UCSD-AML1 (cell line): ENCODE measurements at regions not wholly inside any gene's neighbourhood (a gene's known extent, or its start where the extent isn't known, plus 50 kb on each side); places are given as distances from the start of the nearest gene placed in this dataset.

Experiments used
- DNase-seq: peaks from one replicate; lab custom pipeline; 2025; ENCODE audit not compliant: unreplicated experiment; lab: John Stamatoyannopoulos, UW

DNA sequence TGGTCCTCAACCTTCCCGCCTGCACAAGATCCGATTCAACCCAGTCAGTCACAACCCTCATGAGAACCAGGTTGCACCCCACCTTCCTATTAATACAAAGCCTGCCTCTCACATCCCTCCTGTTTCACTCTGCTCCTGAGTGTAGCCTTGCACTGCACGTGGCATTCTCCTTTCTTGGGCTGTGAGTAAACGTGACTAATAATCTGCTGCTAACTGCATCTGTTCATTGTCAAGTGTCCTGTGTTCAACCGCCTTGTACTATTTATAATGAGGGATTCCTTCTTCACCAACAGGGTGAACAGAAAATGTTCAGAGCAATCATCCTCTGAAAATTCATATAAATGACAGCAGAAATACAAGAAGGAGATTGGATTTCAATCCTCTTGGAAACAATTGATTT, 1608.2 kb downstream of the SLITRK5 start:
- DNase-seq: peak; percentile 2

DNA sequence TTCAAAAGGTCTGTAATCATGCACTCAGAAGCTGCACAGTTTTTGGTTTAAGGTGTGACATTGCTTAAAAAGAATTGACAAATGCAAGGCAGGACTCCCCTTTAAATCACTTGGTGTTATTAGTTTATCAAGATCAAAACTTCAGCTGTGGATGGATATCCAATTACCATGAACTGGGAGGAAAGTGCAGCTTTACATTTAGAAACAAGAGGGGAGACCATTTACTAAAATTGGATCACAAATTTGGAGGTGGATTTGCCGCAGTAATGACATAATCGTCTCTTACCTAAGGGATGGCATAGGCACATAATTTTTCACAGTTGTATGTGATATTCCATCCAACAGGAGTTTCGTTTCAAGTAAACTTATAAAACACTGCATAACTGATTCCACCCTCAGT, 1610.2 kb downstream of the SLITRK5 start:
- no peak for DNase-seq

DNA sequence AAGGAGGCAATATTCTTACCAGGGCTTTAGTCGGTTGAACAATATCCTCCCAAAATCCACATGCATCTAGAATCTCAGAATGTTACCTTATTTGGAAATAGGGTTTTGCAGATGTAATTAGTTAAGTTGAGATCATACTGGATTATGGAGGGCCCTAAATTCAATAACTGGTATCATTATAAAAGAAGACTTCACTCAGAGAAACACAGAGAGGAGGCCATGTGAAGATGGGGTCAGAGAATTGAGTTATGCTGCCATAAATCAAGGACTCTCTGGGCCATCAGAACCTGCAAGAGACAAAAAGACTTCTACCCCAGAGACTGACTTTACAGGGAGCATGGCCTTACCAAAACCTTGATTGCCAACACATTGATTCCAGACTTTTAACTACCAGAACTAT, 1611.1 kb downstream of the SLITRK5 start:
- DNase-seq: no peak

DNA sequence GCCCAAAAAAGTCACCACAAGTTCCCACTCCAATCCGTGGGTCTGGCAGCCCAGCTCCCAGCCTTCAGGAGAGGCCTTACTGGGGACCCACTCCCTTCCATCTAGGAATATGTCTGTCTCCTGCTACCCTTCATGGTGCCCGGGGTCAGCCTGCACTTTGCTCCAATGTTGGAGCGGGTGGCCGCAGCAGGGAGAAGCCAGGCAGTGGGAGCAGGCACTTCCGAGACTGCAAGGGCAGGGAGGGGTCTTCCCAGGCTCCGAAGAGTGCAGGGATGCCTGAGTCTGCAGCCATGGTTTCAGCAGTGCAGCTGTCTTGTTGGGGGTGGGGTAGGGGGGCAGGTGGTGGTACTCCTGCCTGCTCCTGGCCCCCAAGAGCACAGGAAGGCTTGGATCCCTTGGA, 1616.2 kb downstream of the SLITRK5 start:
- DNase-seq: no peak

DNA sequence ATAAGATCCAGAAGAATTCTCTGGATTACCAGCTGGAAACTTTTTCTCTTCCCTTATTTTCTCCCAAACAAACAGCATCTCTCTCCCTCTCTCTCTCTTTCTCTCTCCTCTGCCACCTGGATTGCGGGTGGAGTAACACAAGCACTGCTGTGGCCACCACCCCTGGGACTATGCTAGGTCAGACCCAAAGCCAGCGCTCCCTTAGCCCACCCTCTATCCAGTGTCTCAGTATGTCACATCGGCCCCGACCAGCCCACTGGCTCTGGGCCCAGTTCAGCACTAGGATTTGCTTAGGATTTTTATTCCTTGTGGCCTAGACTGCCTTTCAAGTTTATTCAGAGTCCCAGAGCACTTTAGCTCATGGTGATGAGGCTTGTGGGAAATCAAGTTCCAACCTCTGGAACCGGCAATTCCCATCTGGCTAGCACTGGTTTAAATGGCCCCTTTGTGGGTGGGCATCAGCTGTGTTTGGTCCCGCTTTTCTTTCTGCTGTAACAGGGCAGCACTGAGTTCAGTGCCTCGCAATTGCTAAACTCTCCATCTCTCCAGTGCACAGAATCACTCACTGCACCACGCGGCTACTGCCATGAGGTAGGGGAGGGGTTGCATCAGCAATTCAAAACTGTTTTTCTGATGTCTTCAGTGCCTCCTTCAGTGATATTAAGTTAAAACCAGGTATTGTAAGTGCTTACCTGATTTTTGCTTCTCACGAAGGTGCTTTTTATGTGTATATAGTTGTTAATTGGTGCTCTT, 1623.1 kb downstream of the SLITRK5 start:
- no peak for DNase-seq

DNA sequence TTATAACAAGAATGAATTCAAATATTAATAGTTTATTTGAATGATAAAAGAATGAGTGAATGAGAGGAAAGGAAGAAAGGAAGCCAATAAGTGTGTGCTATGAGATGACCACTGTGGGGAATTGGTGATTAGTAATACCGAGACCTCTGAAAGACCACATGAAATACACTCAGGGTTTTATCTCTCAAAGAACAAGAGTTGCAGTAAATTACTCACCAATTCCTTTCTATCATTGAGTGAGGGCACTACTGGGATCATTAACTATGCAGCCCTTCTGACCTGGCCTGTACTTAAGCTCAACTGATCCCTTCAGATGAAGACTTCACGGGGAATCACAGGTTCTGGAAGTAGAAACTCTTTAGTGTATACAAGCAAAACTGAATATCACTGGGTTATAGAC, 1636.1 kb downstream of the SLITRK5 start:
- no peak for DNase-seq

DNA sequence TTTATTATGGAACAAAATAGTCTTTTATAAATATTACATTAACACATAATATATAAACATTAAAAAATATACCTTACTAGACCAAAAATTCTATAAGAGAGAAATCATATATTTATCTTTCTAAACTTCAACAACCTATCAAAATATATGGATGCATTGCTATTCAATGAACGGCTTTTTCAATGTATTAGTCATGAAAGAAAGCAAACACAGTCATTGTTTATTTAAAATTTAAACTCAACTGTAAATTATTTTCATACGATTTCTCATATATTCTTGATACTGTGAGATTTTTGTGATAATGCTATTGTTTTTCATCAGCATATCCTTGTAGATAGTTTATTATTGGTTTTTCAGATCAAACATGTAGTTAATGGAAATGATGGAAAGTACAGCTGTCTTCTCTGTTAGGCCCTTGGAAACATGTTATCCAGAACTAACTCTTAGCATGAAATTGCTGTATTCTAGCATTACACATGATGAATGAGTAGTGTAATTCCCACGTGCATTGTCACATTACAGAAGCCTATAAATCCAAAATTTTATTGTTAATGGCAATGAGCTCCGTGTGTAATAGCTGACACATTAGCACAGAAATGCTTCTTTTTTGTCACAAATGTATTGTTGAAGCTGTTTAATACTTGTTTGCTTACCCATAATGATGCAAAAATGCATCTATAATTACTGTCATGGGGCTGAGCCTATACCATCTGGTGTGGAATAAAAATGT, 1639.9 kb downstream of the SLITRK5 start:
- no peak for DNase-seq

DNA sequence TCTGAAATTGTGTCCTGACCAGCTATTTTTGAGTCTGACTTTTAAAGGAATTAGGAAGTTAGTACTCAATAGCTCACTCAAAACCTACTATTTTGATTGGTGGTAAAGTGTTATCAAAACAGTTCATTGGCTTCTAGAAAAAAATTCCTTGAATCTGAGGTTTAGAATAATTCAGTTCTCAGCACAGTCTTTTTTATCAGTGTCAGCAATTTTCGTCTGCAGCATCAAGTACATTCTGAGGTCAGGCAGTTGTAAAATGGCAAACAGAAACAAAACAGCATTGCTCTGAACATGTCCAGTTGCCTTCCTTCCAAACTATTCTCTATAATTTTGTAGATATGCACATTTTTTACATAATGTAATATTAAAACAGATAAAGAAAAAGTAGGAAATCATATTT, 1644.1 kb downstream of the SLITRK5 start:
- DNase-seq: no peak

DNA sequence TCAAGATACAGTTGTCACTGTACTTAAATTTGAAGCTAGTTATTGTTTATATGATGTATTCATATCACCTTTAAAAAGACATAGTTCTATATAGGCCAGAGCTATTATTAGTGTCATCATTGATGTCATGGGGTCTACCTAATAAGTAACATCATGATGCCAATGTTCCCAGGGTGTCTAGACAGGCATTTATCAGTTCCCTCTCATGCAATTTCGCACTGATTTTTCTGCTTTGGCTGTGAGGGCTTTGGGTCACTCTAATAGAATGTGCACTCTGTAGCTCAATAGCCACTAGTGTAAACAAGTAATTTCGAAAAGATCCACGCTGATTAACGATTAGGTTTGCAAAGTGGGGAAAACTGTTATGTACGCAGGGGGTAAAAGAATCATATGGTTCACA, 1651.3 kb downstream of the SLITRK5 start:
- no peak for DNase-seq

DNA sequence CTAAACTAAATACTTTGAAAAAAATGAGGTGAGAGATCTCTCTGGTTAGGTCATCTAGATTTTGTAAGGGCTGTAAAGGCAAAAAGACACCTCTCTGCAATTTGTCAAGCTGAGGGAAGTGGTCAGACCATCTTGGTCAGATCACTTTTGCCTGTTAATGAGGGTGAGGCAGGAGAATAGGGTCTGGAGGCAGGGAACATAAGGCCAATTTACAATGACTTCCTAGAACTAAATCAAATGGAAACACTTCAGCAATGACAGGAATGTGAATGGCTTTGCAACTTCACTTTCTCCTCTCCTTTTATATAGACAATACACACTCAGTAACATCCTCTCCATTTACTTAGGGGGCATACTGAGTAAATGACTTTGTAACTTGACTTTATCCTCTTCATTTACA, 1653.4 kb downstream of the SLITRK5 start:
- no peak for DNase-seq

DNA sequence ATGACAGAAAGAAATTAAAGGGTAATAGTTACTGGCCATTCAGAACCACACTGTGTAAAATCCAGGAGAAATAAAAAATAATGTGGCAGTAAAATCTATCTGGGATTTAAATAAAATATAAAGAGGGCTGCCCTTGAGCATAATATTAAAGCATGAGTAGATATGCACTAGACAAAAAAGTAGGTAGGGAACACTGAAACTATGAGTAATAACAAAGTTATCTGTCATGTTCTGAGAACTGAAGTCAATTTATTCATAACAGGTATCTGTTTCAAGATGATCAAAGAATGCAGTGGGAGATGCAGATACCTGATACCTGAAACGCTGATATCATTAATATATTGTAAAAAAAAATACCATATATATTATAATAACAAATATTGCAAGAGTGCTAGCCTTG, 1672.0 kb downstream of the SLITRK5 start:
- no peak for DNase-seq

DNA sequence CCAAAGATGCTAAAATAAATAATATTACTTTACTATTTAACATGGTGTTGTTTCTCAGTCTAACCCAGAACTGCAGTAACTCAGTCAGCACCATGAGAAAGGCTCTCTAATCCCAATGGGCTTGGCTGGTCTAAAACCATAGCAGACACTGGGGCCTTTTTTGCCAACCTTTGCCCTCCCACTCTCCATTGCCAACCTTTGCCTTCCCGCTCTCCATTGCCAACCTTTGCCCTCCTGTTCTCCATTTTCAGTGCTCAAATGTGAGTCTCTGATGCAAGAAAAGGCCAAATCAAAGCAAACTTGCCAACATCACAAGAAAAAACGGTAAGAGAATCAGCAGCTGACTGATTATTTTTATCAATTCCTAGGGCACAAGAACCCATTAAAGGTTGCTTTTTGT, 1681.2 kb downstream of the SLITRK5 start:
- no peak for DNase-seq

DNA sequence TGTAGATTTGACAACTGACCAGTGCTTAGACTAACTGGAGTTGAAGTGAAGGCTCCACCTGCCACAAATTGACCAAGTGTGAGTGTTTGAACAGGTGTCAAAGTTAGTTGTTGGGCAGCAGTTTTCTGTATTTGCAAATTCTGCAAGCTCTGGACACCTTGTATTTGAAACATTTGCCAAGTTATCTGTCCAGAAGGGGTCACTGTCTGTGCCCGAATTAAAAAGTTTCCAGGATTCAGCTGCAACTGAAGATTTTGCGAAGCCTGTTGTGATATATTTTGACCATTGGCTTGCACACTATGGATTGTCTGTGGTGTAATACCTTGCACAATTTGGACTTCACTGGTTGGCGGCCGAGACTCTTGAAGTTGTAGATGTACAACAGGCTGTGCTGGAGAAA, 1690.7 kb downstream of the SLITRK5 start:
- DNase-seq: no peak

DNA sequence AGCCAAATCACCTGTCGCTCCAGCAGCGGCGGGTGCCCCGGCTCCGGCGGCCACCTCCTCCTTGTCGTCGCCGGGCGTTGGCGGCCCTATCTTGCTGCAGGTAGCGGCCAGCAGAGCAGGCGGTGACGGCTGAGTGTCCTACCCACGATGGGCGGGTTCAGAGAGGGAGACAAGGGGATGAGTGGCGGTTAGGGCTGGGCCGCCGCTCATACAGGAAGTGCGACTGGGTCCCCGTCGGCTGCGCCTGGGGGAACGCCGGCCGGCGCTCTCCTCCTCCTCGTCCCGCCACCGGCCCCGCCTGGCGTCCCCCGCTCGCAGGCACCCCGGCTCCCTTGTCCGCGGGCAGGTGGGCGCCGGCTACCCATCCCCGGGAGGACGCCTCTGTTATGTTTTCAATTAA, 1692.0 kb downstream of the SLITRK5 start:
- no peak for DNase-seq

DNA sequence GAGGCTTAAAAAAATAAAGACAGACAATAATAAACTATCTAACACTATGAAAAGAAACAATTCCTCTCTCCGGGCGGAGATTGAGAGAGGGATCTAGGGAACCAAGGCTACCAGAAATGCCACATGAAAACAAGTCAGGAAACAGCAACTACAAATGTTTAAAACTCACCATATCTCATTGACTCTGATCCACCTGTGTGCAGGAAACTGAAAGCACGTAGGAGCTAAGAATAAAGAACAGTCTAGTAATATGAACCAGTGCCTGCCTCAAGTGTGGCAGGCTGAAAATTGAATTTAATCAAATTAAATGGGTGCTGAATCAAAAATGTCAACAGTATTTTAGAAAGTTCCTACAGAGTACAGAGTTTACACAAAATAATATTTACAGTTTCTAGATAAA, 1701.0 kb downstream of the SLITRK5 start:
- DNase-seq: no peak

DNA sequence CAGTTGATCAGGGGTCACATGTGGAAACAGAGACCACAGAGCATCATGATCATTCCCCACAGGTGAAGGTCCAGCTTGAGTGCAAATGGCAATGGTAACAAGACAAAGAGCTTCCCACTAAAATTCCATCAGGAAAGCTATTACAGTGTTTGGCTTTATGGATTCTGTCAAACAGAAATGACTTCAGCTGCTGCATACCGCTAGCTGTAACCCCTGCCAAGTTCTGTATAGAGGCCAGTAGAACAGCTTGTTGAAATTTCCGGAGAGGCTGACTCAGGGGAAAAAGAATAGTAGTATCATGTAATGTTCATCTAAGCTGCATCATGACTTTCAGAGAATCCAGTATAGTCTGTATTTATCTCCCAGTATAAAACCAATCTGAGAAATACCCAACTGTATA, 1704.7 kb downstream of the SLITRK5 start:
- no peak for DNase-seq

DNA sequence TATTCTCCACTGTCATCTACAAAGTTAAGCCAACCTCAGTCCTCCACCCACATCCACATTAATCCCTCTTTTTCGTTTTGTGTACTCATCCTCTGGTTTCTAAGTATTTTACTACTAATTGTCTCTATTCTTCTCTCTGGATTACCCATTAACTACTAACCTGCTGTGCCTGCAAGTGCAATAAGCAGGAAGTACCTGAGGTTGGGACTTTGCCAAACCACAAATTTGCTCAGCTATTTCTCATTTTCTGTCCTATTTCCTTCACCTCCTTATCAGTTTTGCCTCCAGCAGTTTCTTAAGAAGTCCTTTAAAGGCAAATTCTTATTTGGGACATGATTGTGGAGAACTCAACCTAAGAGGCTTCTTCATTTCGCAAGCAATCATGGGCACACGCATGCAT, 1708.9 kb downstream of the SLITRK5 start:
- DNase-seq: no peak

DNA sequence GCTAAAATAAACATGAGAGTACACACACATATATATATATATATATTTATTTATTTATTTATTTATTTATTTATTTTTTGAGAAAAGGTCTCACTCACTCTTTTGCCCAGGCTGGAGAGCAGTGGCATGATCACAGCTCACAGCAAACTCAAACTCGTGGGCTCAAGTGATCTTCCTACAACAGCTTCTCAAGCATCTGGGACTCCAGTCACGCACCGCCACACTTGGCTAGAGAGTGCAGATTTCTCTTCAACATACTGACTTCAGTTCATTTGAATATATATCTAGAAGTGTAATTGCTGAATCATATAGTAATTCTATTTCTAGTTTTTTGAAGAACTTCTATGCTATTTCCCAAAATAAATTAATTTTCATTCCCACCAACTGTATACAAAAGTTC, 1711.8 kb downstream of the SLITRK5 start:
- no peak for DNase-seq

DNA sequence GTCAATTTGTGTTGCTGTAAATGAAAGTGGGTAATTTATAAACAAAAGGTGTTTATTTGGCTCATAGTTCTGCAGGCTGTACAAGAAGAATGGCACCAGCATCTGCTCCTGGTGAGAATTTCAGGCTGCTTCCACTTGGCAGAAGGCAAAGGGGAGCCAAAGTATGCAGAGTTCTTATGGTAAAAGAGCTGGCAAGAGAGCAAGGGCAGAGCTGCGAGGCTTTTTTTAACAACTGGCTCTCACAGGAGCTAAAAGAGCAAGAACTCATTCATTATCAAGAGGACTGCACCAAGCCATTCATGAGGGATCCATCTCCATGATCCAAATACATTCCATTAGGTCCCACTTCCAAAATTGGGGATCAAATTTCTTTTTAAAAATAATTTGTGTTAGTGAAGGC, 1712.7 kb downstream of the SLITRK5 start:
- no peak for DNase-seq

DNA sequence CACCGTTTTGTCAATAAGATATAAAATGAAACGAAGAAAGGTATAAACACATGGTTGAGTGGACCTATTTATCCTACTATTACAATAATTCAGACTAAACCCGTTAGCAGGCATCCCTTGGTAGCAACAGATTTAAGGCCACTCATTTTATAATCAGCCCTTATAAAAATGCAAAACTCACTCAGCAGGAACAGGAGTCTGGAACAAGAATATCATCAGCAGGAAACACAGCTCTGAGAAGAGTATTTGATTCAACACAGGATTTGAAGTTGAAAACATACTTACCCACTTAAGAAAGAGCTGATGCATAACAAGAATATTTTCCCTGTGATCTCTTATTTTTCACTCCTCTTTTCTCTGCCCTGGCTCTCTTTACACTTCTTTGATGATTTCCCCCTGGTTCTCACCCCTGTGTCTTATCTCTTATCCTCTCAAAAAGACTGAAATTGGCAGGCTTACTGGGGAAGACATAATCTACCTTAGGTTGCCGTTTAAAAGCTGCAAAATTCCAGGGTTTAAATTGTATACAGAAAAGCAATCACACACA, 1722.7 kb downstream of the SLITRK5 start:
- DNase-seq: no peak

DNA sequence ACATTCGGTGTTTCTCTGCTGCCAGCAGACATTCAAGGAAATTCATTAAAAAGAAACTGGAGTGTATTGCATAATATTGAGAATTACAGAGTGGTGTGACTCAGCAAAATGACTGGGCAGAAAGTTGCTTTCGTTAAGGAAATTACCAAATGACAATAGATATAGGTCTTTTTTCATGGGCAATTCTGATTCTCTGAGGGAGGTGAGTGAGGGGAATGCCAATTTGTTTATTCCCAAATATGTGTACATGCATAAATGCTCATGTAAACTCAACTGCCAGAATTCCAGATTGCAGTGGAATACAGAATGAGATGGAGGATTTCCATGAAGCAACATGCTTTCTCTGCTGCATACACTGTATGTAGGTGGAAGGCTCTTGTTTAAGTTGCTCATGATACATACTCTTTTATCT, 1730.1 kb downstream of the SLITRK5 start:
- peak; percentile 4 for DNase-seq

DNA sequence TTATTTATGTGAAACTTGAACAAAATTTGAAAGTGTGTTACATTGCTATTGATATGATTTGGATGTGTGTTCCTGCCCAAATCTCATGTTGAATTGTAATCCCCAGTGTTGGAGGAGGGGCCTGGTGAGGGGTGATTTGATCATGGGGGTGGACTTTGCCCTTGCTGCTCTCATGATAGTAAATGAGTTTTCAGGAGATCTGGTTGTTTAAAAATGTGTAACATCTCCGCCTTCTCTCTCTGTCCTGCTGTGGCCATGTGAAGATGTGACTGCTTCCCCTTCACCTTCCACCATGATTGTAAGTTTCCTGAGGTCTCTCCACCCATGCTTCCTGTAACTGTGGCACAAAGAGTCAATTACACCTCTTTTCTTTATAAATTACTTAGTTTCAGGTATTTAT, 1731.0 kb downstream of the SLITRK5 start:
- no peak for DNase-seq
